ENCODE measurements at regions not wholly inside any gene's neighbourhood (a gene's known extent, or its start where the extent isn't known, plus 50 kb on each side); places are given as distances from the start of the nearest gene placed in this dataset.
"Not testable (repeated sequence)": the region's sequence is repeated elsewhere in the genome, so short reads cannot be mapped to it uniquely, and the experiment has no call there.

DNA sequence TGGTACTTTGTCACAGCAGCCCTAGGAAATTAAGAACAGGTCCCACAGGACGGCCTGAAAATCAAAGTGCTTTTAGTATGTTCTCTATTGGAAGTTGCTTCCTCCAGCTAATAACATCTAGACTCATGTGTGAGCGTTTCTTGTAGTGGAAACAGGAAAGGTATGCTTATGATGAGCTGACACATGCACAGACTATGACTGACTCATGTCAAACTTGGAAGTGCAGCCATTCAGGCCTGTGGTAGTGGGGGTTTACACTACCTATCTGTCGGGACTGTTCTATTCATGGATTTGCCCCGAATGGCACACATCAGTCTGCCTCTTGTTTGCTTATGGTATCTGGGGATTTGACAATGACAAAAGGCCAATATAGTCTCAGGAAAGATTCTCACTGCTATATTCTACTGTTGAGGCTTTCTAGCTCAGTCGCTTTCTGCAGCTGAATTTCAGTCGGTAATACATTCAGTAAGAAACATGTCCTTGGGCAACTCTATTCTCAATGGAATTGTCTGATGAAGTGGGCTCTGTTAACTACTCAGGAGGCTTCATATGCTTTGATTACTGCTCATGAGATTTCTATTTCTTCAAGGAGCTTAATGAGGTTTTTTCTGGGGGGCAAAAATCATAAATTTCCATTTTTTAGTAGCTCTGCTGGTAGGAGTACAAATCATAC lies 270.3 kb upstream of the DAAM1 start:
- no peak for DNase-seq
- Histone ChIP-seq H3F3A (ENCODE audit: insufficient read depth, low read depth) (no peaks in the 10 kb centered on the region), H4K20me1 (ENCODE audit: insufficient read depth) (no peaks in the 10 kb centered on the region), H3K9me2 (ENCODE audit: insufficient read depth) (no peaks in the 10 kb centered on the region), H3K4me2 (no peak overlapping the region), H3K27me3 (ENCODE audit: insufficient read depth, low read depth) (peaks cover 37% of the 10 kb centered on the region), H3K9me3 (ENCODE audit: insufficient read depth, low read depth) (no peaks in the 10 kb centered on the region), H3K4me3 (no peak overlapping the region), H3K79me2 (ENCODE audit: low read depth) (no peaks in the 10 kb centered on the region), H3K4me1 (replicated peaks; ENCODE audit: insufficient read depth) (no peaks in the 10 kb centered on the region), H3K36me3 (ENCODE audit: low read depth) (no peaks in the 10 kb centered on the region), H3K27ac (no peak overlapping the region), H2AFZ (no peak overlapping the region)
- POLR2A ChIA-PET (ENCODE audit: unreplicated experiment), result no interaction called here
- intact Hi-C loops (cut with micrococcal nuclease; ENCODE audit: unreplicated experiment), result no loop called here
- TF ChIP-seq, protein P1, sequence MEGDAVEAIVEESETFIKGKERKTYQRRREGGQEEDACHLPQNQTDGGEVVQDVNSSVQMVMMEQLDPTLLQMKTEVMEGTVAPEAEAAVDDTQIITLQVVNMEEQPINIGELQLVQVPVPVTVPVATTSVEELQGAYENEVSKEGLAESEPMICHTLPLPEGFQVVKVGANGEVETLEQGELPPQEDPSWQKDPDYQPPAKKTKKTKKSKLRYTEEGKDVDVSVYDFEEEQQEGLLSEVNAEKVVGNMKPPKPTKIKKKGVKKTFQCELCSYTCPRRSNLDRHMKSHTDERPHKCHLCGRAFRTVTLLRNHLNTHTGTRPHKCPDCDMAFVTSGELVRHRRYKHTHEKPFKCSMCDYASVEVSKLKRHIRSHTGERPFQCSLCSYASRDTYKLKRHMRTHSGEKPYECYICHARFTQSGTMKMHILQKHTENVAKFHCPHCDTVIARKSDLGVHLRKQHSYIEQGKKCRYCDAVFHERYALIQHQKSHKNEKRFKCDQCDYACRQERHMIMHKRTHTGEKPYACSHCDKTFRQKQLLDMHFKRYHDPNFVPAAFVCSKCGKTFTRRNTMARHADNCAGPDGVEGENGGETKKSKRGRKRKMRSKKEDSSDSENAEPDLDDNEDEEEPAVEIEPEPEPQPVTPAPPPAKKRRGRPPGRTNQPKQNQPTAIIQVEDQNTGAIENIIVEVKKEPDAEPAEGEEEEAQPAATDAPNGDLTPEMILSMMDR (conservative IDR thresholded peaks at IDR 0.05), result no peak
- no peak for TF ChIP-seq EZH2 (IDR thresholded peaks at IDR 0.05; ENCODE audit: low read depth)
- BruUV-seq (replicated peaks), result no TSS peak
- CTCF ChIA-PET, result no interaction called here

DNA sequence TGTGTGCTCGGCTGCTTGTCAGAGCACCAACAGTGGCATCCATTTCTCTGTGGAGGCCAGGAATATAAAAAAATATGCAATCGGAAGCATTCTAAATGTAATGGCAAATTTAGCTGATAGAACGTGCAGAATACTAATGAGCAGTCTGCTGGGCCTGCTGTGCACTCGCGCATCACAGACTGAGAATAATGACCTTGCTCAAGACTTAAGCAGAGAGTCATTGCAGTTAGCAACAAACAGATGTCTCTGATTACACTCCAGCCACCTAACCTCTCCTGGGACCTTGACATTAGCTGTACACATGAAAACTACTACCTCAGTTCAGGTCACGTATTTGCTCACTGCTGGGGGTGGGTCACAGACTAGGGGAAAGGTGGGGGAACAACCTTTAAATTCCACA lies 269.2 kb upstream of the DAAM1 start:
- BruUV-seq (replicated peaks), result no TSS peak
- Histone ChIP-seq H3K27ac (no peak overlapping the region), H3F3A (ENCODE audit: insufficient read depth, low read depth) (no peaks in the 10 kb centered on the region), H3K4me1 (replicated peaks; ENCODE audit: insufficient read depth) (no peaks in the 10 kb centered on the region), H3K79me2 (ENCODE audit: low read depth) (no peaks in the 10 kb centered on the region), H3K4me2 (no peak overlapping the region), H3K9me3 (ENCODE audit: insufficient read depth, low read depth) (no peaks in the 10 kb centered on the region), H4K20me1 (ENCODE audit: insufficient read depth) (no peaks in the 10 kb centered on the region), H3K27me3 (ENCODE audit: insufficient read depth, low read depth) (peaks cover 28% of the 10 kb centered on the region), H3K36me3 (ENCODE audit: low read depth) (no peaks in the 10 kb centered on the region), H3K9me2 (ENCODE audit: insufficient read depth) (no peaks in the 10 kb centered on the region), H3K4me3 (no peak overlapping the region), H2AFZ (no peak overlapping the region)
- intact Hi-C loops (cut with micrococcal nuclease; ENCODE audit: unreplicated experiment), result no loop called here
- POLR2A ChIA-PET (ENCODE audit: unreplicated experiment), result no interaction called here
- CTCF ChIA-PET, result no interaction called here
- DNase-seq, result no peak
- TF ChIP-seq, protein P1 (conservative IDR thresholded peaks at IDR 0.05), result no peak
- no peak for TF ChIP-seq EZH2 (IDR thresholded peaks at IDR 0.05; ENCODE audit: low read depth)

DNA sequence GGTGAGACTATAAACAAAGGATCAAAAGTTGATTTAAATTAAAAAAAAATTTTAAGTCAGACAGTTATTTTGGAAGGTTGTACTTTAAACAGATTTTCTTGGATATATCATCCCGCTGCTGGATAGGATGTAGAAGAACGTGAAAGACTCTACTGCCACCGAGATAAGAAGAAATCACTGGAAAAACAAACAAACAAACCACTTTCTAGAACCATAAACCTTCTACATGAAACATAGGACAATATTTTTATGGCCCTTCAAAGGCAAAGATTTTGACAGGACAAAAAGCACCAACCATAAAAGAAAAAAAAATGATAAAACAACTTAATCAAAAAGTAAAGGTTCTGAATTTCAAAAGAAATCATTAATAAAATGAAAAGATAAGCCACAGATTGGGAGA lies 268.2 kb upstream of the DAAM1 start:
- Histone ChIP-seq H3K4me1 (replicated peaks; ENCODE audit: insufficient read depth) (no peaks in the 10 kb centered on the region), H3K36me3 (ENCODE audit: low read depth) (no peaks in the 10 kb centered on the region), H3K4me2 (no peak overlapping the region), H3K27me3 (ENCODE audit: insufficient read depth, low read depth) (peaks cover 20% of the 10 kb centered on the region; the same call in 1 of the 2 replicates), H3K9me3 (ENCODE audit: insufficient read depth, low read depth) (no peaks in the 10 kb centered on the region), H3K9me2 (ENCODE audit: insufficient read depth) (no peaks in the 10 kb centered on the region), H3K79me2 (ENCODE audit: low read depth) (no peaks in the 10 kb centered on the region), H3K27ac (no peak overlapping the region), H2AFZ (no peak overlapping the region), H3K4me3 (no peak overlapping the region), H3F3A (ENCODE audit: insufficient read depth, low read depth) (no peaks in the 10 kb centered on the region), H4K20me1 (ENCODE audit: insufficient read depth) (no peaks in the 10 kb centered on the region)
- no TSS peak for BruUV-seq (replicated peaks)
- ChIA-PET CTCF (no interaction called here), POLR2A (ENCODE audit: unreplicated experiment) (no interaction called here)
- intact Hi-C loops (cut with micrococcal nuclease; ENCODE audit: unreplicated experiment), result no loop called here
- TF ChIP-seq, protein P1 (conservative IDR thresholded peaks at IDR 0.05), result no peak
- no peak for TF ChIP-seq EZH2 (IDR thresholded peaks at IDR 0.05; ENCODE audit: low read depth)
- no peak for DNase-seq

DNA sequence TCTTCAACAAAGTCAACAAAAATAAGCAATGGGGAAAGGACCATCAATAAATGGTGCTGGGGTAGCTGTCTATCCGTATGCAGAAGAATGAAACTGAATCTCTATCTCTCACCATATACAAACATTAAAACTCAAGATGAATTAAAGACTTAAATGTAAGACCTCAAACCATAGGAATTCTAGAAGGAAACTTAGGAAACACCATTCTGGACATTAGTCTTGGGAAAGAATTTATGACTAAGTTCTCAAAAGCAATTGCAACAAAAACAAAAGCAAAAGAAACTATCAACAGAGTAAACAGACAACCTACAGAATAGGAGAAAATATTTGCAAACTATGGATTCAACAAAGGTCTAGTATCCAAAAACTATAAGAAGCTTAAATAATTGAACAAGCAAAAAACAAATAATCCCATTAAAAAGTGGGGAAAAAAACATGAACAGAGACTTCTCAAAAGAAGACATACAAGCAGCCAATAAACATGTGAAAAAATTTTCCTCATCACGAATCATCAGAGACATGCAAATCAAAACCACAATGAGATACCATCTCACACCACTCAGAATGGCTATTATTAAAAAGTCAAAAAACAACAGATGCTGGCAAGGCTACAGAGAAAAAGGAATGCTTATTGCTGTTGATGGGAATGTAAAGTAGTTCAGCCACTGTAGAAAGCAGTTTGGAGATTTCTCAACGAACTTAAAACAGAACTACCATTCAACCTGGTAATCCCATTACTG lies 266.1 kb upstream of the DAAM1 start:
- H3F3A ChIP-seq (ENCODE audit: insufficient read depth, low read depth); H3K4me3 ChIP-seq; H3K4me1 ChIP-seq (replicated peaks; ENCODE audit: insufficient read depth); H3K27ac ChIP-seq; H3K4me2 ChIP-seq; H3K9me3 ChIP-seq (ENCODE audit: insufficient read depth, low read depth); POLR2A ChIA-PET (ENCODE audit: unreplicated experiment); BruUV-seq (replicated peaks); H3K27me3 ChIP-seq (ENCODE audit: insufficient read depth, low read depth); H3K9me2 ChIP-seq (ENCODE audit: insufficient read depth); CTCF ChIA-PET; DNase-seq; H3K36me3 ChIP-seq (ENCODE audit: low read depth); intact Hi-C loops (cut with micrococcal nuclease; ENCODE audit: unreplicated experiment); H4K20me1 ChIP-seq (ENCODE audit: insufficient read depth); H2AFZ ChIP-seq; H3K79me2 ChIP-seq (ENCODE audit: low read depth): not testable (repeated sequence)
